ENCODE measurements at regions not wholly inside any gene's neighbourhood (a gene's known extent, or its start where the extent isn't known, plus 50 kb on each side); places are given as distances from the start of the nearest gene placed in this dataset.
"Not testable (repeated sequence)": the region's sequence is repeated elsewhere in the genome, so short reads cannot be mapped to it uniquely, and the experiment has no call there.

DNA sequence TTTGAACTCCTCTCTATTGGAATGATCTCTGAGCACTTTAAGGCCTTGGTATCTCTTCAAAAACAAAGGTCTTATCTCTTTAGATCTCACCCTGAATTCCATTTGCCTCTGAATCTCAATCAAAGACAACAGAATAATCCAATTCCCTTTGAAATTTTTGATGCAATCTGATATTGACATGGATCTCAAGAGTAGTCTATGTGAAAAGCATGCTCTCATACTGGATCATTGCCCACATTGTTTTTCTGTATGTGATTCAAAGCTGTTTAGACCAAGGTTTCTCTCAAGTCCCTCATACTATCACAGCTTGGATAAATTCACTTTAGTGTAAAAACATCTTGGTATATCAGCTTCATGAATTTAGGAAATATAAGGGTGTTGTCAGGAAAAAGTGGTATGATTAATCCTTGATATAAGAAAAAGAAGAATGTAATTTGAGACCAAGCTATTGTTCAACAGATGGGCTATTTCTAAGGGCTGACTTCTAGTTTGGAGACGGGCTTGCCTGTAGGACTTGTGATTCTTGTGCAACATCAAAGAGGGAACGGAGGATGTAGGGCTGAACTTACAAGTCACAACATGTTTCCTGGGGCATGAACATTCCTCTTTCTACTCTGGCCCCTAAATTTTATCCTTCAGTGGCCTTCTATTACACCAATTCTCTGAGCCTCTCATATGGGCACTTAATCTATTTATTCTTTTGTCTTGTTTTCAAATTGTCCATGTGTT is 77.9 kb upstream of the CITED2 start:
- no peak for DNase-seq

DNA sequence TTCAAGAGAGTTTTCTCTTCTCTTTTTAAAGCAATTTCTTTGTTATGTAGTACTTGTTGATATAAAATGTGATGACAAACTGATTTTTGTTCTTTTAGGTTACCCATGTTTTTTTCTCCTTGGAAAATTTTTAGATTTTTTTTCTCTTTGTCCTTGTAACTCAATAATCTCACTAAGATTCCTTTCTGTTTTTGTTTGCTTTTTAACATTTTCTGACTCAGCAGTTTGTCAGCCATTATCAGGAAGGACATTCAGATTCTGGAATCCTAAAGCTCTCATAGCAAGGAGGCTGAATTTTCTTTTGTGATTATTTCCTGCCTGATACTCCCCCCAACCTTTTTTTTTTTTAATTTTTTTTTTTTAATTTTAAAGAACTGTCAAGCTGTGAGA is 75.2 kb upstream of the CITED2 start:
- DNase-seq: no peak

DNA sequence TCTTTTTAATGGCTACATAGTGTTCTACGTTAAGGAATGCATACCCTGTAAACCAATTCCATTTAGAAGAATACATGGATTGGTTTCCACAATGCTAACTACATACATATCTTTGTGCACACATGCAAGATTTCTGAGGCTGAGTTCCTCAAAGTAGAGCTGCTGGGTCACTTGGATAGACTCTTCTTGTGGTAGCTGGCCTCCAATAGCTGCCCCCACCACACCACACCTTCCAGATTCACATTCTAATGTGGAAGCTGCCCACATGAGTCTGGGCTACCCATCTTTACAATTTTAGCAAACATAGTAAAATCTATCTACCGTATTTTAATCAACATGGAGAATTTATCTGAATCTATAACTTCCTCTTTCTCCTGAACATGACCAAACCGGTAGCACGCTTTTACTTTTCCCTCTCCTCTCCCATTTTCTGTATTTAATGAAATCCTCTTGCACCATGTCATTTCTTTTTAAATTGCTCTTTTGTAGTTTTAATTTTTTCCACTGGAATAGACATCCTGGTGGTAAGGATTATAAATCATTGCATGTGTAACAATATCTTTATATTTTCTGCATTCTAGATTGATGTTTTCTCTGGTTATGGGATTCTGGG is 74.7 kb upstream of the CITED2 start:
- DNase-seq: no peak

DNA sequence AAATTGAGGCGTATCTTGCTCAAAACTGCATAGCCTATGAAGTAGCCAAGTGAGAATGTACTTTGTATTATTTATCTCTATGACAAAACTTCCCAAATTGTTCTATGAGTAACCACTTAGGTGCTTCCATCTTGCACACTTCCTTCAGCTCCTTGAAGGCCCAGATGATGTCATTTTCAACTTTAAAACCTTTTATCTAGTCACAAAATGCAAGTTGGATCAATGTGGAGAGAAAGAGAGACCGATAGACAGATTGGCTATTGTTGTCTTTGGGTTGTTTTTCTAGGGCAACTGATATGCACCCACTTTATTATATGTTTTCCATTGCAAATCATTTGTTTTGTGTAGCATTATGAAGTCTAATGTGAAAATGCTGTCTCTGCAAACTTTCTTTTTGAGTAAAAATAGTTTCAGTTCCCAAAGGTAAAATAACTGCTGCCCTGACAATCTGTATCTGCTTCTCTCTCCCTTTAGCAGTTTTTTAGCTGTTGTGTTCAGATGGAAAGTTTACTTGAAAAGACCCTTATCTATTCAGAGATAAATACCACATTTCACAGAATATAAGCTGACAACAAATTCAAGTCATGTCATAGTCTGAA is 73.7 kb upstream of the CITED2 start:
- DNase-seq: no peak

DNA sequence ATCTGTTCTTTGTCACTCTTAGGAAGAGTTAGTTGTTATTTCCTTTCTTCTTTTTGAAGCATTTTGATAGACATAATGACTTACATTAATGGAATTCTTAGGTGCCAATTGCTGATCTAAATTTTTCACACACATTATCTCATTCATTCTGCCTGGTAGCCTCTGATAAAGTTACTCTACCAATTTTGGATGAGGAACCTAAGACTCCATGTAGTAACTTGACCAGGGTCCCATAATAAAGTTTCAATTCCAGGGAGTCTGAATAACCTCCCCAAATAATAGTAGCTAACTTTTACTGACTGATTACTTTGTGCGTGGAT is 73.2 kb upstream of the CITED2 start:
- no peak for DNase-seq

DNA sequence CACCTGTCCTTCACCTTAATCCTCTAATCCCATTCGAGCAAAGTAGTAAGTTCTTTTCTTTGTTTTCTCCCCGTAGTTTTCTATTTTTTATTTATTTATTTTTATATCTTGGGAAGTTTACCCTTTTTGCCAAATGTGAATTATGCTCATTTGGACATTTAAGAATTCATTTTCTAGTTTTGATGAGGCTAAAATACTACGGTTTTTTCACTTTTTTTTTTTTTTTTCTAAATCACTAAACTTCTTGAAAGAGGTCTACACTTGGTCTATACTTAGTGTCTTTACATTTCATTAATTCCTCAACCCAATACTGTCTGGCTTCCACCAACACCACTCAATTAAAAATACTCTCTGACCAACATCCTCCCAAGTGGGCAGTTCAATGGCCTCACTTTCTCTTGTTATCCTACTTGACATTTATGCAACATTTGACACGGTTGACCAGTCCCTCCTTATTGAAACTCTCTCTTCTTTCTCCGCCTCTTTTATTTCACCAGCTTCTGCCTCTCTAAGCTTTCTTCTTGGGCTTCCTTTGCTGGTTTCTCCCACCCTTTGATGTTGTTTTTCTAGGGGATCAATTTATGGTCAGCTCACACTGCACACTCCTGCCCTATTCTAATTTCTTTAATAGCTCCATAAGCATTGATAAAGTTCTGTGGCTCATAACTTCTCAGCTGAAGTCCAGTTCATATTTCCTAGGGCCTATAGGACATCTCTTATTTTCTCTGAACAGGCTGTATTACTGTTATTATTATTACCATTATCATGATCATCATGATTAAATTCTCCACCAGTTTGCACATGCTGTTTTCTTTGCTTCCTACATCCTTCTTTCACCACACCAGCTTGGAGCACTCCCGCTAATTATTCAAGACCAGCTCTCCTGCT is 72.6 kb upstream of the CITED2 start:
- DNase-seq: no peak

DNA sequence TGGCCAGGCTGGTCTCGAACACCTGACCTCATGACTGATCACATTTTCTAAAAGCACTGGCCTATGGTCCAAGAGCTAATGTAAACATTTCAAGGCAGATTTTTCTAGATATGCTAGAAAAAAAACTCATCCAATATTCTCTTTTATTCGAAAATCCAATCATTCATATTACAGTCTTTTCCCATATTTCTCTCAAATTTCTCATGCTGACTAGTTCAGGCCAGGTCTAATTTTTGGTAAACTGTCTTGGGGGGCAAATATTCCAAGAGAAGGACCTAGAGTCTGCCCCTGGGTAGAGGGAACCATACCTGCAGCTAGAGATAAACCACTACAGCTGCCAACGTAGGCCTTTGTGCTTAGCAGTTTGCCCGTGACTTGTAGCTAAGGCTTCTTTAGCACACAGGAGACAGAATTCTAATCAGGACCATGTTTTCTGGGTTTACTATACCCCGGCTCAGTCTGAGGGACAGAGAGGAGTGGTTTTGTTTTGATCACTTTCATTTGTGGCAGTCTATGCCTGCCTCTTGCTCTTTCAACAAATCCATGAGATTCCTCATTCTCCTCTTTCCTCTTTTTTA is 71.8 kb upstream of the CITED2 start:
- DNase-seq: no peak

DNA sequence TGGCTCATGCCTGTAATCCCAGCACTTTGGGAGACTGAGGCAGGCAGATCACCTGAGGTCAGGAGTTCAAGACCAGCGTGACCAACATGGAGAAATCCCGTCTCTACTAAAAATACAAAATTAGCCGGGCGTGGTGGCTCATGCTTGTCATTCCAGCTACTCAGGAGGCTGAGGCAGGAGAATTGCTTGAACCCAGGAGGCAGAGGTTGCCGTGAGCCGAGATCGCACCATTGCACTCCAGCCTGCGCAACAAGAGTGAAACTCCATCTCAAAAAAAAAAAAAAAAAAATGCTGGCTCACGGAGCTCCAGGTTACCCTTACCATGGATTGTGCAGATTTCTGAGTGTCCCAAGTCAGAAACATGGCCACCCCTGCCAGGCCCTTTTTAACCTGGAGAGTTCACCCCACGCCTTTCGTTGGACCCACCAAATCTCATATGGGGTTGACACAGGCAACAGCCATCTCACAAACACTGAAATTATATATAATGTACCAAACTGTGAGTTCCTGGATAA is 69.9 kb upstream of the CITED2 start:
- not testable (repeated sequence) for DNase-seq

DNA sequence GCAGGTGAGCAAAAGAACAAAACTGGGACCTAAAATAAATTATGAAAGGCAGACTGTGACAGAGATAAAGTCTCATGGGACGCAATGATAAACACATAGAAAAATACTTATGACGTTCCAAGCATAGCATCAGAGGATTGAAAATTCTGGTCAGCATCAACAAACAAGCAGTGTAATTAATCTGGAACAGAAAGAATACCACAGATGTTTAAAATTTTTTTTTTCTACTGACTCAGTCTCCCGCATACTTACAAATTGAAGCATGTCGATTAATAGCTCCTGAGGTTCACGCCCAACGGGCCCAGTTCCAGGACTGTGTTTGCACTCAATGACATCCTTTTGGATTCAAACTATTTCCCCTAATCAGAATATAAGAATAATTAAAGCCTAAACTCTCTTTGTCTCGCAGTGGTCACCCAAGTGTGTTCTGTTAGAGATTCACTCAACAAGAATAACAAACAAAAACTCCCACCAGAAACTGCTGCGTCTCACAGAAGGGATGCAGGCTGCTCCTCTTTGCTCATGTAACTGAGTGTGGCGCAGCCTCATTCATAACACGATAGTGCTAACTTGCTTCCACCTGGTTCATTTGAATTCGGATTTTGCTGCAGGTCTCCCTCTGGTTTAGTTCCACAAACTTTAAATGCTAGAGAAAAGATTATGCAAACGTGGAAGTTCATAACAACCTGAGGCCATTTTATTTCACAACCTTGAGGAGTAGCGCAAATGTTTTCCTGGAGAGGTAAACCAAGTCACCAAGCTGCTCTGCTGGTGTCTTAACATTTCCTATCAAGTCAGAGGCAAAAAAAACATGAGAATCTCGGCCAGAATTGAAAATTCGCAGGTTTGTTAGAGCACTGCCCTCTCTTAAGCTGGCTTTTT is 69.0 kb upstream of the CITED2 start:
- no peak for DNase-seq

DNA sequence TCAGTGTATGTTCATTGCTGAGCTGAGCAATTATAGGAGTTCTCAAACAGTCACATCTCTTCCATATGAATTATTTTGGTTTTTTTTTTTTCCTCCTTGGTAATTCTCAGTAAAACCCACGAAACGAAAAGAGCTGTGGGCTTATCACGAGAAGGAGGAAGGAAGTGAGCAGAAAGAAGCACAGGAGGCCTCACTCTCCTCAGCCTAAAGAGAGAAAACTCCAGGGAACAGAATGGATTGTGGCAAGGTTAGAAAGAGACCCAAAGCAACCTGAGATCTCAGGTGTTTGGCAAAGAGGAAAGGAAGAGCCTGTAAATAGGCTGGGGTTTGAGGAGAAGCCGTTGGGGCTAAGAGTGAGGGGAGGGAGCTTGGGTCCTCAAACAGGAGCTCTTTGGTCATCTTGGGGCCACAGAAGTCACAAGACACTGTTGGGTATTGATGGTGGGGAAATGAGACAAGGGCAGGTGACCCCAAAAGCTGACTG is 67.8 kb upstream of the CITED2 start:
- DNase-seq: no peak

DNA sequence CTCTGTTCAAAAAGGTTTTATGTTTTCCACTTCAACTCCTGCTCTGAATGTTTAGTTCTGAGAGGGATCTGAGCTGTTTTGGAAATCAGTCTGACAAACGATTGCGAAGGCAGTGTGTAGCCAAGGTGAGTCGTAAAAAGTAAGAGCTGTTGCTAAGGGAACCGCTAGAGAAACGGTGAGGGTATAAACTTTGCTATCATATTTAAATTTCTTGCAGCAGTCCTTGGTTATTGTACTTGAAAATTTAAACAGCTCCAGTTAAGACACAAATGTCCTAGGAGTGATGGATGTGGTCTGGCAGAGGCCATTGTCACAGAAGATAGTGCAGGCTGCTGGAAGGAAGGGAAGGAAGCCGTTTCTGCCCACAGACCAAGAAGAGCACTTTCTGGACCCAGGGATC is 64.9 kb upstream of the CITED2 start:
- DNase-seq: no peak

DNA sequence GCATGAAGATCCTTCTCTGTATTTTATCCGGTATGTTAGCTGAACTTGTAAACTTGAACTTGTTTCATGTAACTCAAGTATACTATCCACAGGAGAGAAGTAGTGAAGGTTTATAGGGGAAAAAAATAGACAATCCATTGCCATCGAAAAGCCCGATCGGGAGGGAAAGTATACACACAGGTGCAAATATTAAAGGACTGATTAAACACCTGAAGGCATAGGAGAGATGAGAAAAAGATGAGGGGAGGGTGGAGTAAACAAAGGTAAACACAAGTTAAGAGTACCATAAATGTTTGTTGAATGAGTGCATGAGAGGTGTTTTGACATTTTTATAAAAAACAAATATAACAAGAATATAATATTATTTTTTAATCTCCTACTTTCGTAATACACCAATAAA is 64.3 kb upstream of the CITED2 start:
- DNase-seq: no peak

DNA sequence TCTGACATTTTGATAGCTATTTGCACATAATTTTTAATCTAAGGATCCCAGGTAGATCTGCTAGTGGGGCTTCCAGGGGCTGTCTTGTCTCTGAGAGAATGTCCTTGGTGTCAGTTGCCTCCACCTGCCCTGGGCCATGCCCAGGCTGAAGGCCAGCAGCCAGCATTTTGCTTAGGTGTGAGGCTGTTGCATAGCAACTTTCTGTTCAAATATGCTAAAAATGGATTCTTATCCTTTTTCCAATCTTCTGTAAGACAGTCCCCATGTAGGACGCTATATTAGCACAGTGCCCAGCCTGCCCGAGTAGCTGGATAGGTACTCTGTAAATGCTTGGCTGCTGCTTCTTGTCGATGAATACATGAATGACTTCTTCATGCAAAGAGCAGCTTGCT is 62.5 kb upstream of the CITED2 start:
- DNase-seq: no peak

DNA sequence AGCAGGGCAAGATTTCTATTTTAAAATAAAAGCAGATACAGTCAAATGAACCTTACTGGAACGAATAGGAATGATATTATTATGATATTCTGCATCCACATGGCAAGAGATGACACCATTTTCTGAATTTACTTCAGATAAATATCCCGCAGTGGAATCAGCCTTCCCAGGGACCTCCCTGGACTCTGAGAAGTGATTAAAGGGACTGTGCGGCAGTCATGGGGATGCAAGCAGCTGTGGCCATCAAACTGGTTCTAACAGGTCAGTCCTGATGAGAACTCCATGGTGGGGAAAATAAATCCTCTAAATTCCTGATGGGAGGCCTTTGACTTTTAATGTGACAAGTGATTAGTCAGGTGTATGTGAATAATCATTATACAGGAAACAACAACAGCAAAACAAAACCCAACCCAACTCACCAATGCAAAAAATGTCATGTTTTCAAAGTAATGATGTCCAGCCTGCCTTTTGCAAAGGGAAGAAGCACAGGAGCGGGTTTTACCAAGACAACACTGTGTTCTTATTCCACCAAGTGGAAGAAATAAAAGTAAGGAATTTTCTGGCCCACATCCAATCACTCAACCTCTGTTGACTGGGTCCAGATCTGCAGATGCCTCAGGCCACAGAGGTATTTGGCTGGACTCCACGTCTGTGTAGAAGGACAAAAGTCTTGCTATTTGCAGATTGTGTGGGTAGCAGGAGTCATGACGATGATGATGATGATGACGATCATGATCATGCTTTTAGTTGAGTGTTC is 61.9 kb upstream of the CITED2 start:
- DNase-seq: no peak

DNA sequence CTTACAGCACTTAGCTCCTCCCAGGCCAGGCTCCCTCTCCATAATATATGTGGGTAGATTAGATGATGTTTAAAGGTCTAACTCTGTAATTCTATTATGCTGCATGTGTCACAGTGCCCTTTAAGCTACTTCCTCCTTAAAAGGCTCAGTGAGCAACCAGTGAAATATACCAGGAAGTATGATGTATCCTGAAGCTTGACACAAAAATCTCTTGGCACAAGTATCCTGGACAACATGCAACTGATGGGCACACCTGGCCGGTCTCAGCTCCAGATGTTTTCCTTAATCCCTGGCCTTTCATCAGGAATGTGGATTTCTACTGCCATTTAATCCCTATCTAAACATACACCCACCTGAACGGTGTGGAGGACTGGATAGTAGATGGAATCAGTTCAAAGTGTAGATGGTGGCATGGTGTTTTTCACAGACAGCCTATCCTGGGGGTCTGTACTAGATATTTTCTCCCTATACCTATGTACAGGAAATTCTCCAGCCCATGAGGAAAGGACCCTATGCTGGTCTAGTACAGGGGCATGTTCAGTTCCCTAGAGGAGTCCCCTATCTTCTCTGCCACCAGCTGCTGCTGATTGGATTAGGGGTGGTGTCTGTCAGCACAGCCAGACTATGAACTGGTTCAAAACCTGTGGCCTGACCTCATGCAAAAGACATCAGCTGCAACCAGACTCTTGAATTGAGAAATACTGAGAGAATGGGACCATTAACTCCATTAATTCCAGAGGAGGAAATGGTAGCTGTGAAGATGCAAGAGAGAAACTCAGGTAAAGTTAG is 59.4 kb upstream of the CITED2 start:
- no peak for DNase-seq

DNA sequence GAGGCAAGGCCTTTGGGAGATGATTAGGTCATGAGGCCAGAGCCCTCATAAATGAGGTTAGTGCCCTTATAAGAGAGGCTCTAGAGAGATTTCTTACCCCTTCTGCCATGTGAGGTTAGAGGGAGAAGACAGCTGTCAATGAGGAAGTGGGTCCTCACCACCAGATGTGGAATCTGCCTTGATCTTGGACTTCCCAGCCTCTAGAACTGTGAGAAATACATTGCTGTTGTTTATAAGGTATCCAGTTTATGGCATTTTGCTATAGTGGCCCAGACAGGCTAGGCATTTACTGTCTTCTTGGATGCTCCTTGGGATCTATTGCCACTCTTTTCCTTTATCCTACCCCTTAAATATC is 57.1 kb upstream of the CITED2 start:
- DNase-seq: no peak

DNA sequence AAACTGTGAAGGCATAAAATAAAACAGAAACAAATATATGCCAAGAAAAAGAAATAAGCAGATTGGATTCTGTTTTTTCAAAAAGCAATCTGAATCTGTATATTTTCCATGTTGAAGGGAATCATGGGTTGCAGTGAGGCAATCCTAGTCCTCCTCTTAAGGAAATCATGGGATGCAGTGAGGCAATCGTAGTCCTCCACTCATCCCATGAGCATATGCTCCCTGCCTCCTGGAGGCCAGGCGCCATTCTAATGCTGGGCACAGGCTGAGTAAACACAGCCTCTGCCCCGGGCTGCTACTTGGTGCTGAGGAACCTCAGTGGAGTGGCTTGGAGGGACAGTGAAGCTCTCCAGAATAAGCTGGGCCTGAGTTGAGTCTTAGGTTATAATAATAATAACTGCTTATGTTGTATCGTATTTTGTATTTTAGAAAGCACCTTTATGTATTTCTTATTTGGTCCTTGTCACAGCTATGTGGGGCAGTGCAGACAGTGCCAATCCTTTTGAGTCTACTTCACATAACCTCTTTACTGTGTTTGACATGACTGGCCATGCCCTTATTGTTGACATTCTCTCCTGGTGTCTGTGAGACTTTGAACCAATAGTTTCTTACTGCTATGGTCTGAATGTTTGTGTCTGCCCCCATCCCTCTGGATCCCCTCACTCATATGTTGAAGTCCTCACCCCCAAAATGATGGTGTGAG is 56.6 kb upstream of the CITED2 start:
- no peak for DNase-seq

DNA sequence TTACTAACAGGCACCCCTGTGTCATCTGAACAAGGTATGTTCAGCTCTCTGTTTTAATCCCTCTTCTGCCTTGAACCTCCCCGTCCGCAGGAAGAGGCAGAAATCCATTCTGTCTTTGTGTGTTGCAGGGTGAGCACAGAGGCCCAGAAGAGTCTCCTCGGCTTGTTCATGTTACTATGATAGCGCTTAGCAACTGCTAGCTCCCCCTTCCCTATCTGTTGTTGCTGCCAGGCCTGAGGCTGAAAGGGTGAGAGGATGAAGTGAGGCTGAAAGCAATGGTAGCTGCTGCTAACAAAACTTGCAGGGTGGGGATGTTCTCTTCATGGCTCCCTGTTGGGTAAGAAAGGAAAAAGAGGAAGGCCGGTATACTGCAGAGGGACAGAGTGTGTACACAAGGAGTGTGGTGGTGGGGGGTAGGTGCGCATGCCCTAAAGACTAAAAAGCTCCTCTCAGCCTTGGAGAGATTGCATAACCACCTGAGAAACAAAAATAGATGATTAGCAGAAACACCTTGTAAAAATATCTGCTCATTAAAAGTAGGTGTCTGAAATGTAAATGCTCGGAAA is 55.2 kb upstream of the CITED2 start:
- DNase-seq: no peak

DNA sequence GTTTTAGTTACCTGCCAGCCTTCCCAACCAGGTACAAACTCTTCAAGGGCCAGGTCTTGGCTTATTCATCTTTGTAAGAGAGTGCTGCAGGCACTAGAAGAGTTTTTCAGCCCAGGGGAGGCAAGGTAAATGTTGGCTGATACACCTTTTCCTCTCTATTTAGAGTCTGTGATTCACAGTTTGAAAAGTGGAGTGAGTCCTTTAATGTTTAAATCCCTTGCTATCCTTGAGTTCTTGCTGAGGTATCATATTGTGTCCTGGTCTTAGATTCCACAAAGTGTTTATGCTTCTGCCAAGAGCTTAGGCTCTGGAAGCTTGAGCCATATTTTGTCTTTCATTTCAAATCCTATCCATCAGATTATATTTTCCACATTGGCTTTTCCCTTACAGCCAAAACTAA is 52.8 kb upstream of the CITED2 start:
- DNase-seq: no peak
